NCI-H69 (cell line): ENCODE measurements at regions not wholly inside any gene's neighbourhood (a gene's known extent, or its start where the extent isn't known, plus 50 kb on each side); places are given as distances from the start of the nearest gene placed in this dataset.

Source experiments
- DNase-seq: peaks from one replicate; lab custom pipeline; 2025; lab: John Stamatoyannopoulos, UW

DNA sequence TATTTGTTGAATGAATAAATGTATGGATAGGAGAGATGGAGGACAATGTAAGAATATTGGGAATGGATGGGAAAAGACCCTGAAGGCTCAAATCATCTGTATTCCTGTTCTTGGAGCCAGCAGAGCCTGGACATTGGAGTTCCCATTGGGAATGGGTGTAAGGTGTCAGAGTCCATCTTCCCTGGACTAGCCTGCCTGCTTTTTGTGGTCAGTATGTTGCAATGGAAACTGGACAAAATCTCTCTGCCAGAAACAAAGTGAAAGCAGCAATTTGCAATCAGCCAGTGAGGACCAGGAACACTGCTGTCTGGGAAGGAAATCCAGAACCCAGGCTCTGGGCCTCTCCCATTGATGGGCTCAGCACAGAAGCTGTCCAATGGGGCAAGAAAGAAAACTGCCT is 83.5 kb upstream of the SKOR2 start:
- no peak for DNase-seq

DNA sequence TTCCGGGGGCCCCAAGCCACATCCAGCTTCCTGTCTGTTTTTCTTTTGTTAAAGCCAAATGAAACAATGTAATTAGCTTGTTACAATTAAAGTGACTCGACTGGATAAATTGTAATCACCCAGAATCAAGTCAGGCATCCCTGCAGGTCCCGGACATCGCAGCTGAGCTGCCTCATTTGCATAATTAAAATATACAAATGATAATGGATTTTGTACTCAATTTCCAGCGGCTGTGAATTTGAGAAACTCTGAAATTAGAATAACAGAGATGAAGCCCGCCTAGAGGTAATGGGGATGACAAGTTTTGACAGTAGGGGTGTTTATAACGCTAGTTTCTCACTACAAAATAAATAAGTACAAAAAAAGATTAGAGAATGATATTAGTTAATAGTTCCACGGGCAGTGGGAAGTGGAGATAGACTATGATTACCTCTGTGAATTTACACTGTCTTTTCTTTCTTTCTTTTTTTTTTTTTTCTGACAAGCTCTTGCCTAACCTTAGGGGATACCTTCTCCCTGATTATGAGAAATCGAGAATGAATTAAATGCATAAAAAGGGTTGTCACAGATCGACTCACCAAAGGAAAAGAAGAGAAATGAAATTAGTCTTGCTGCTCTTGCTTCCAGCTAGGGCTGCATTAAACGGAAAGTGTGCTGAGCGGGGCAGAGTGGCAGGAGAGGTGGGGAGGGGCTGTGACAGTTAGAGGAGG is 82.6 kb upstream of the SKOR2 start:
- no peak for DNase-seq

DNA sequence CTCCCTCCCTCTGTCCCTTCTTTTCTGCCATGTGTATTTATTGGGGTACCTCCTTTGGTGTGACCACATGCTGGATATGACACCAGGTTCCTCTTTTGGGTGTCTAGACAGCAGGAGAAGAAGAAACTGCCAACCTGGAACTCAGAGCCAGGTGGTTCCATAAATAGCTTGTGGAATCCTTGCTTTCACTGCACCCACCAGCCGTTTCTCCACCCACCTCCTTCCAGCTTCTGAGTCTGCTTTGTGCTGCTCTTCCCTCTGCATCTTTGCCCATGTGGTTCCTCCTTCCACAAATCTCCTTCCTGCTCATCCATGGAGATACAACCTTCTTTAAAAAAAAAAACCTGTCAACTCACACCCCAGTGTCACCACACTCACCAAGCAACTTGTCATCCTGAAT is 80.2 kb upstream of the SKOR2 start:
- DNase-seq: no peak

DNA sequence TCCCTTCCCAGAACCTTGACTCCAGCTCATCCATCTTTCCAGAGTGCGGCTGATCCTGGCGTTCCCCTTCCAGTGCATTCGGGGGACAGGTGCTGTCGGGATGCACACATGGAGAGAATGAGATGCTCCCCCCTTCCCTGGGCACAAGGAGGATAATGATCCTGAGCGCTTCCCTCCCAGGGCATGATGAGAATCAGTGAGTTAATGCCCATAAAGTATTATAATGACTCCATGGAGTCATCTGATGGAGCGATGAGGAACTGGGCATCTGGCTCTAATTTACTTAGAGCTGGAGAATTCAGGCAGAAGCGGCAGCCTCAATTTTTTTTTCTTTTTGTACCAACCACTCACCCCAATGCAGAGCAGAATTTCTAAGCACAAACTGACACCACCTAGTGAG is 79.6 kb upstream of the SKOR2 start:
- no peak for DNase-seq

DNA sequence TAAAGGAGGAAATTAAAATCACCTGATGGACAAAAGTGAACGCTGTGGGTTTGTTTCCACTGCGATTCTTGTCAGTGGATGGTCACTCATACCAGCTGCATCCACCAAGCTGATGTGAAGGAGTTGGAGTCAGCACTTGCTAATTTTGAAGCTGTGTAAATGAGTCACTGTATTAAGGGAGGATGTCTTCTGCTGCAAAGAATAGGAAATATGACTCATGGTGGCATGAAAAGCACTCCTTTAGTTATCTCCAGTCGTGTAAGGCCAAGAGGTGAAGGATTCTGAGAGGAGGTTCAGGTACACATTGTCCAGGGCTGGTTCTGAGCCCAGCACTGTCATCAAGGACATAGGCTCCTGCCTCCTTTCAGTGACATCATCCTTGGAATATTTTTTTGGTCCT is 71.7 kb upstream of the SKOR2 start:
- no peak for DNase-seq

DNA sequence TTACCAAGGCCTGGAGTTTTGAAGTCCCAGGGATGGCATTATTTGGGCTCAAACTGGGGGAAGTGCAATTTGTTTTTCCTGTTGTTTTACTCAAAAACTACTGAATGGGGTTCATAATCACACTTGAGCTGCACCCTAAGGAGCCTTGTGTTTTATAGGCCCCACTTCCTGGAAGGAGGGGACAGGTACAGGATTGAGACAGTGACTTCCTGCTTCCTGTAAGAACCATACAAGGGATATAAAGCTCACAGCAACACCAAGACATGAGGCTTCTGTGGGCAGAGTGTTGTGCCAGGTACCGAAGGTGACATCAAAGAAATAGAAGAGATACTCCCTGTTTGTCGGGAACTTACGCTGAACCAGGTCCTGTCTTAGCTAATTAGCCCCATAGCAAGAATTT is 70.4 kb upstream of the SKOR2 start:
- DNase-seq: no peak

DNA sequence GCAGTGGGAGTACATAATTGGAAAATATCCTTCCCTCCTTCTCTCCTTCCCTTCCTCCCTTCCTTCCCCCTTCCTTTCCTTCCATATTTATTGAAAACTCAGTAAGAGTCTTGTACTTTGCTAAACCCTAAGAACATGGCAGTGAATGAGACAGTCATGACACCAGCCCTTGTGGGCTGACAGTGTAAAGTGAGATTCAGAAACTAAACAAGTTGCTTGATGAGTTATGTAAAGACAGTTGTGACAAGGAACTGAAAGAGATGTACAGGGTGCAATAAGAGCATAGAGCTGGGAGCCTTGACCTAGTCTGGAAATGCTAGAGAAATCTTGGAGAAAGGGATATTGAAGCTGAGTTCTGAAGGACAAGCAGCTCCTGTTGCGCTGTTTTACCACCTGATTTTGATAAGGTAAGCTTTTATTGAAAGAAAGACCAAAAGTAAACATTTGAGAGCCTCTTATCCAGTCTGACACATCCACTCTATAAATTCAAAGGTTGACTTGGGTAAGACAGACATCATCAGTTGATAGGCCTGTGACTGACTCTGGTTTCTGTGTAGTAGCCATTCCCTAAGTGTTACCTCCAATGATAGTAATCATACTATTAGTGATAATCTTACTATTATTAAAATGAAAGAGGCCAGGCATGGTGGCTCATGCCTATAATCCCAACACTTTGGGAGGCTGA is 66.5 kb upstream of the SKOR2 start:
- no peak for DNase-seq

DNA sequence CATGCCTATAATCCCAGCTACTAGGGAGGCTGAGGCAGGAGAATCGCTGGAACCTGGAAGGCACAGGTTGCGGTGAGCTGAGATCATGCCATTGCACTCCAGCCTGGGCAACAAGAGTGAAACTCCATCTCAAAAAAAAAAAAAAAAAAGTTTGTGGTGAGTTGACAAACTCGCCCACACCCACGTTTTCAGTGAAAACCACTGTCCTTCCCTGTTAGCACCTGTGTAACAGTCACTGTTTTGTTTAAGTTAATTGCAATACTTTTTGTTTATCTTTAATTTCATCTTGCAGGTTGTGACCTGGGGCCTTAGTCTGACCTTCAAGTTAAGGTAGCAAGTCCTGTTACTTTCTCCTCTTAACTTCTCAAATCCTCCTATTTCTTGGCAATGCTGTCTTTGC is 65.5 kb upstream of the SKOR2 start:
- no peak for DNase-seq

DNA sequence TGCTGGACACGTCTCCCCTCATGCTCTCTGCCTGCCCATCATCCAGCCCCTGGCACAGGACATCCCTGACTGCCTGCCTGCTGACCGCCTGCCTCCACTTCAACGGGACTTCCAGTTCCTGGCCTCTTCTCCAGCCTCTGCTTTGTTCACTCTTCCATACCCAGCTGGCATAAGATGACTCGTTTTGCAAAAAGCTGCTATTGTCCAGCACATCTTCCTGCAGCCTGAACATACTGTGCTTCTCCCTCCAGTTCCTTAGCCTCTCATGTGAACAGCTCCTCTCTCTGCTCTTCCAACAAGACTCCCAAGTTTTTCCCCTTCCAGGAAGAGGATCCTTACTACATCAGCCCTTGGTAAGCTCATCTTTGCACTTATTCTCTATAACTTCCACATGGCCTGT is 62.4 kb upstream of the SKOR2 start:
- DNase-seq: no peak

DNA sequence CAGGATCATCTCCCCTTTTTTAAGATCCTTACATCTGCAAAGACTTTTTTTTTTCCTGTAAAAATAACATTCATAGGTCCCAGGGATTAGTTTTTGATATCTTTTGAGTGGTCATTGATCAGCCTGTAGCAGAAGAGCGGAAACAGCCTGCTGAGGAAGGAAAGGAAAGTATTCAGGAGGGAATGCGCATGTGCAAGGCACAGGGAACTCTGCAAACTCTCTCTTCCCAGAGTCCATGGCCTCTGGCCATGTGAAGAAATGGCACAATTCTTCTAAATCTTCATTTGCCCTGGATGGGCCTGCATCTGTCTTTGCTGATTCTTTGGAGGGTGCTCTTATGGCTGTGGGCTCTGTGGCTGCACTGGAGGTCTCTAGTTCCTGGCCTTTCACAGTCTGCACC is 60.1 kb upstream of the SKOR2 start:
- DNase-seq: no peak
